AG10803 (cell line): ENCODE measurements at regions not wholly inside any gene's neighbourhood (a gene's known extent, or its start where the extent isn't known, plus 50 kb on each side); places are given as distances from the start of the nearest gene placed in this dataset.

Source experiments
- DNase-seq: peaks from one replicate; pipeline ENCODE4 v3.0.0; 2010; ENCODE audit warnings: low read depth
- H3K4me3 ChIP-seq: 2 replicates; pipeline ENCODE4 v1.5.1; 2011; ENCODE audit warnings: mild to moderate bottlenecking, low read length, control low read depth
- TF ChIP-seq, protein P1 (sequence below): conservative IDR thresholded peaks from 2 replicates; pipeline ENCODE4 v1.5.1; 2011; ENCODE audit warnings: mild to moderate bottlenecking, low read length, control low read depth, inconsistent platforms

DNA sequence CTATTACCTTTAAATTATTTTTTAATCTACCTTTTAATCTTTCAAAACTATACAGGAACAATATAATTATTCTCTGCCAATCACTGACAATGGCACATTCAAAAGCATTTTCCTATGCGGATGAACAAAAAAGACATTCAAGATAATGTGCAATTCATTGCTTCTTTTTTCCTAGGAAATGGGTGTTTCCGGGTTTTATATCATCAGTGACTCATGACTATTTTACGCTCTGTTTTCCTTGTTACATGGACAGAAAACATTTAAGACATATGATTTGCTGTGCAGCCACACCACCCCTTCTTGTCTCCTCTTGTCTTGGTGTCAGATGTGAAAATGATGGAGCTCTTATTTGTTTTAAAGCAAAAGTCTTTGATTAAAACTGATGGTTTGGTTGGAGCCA is 184.7 kb upstream of the LINC00305 start:
- TF ChIP-seq, protein P1, sequence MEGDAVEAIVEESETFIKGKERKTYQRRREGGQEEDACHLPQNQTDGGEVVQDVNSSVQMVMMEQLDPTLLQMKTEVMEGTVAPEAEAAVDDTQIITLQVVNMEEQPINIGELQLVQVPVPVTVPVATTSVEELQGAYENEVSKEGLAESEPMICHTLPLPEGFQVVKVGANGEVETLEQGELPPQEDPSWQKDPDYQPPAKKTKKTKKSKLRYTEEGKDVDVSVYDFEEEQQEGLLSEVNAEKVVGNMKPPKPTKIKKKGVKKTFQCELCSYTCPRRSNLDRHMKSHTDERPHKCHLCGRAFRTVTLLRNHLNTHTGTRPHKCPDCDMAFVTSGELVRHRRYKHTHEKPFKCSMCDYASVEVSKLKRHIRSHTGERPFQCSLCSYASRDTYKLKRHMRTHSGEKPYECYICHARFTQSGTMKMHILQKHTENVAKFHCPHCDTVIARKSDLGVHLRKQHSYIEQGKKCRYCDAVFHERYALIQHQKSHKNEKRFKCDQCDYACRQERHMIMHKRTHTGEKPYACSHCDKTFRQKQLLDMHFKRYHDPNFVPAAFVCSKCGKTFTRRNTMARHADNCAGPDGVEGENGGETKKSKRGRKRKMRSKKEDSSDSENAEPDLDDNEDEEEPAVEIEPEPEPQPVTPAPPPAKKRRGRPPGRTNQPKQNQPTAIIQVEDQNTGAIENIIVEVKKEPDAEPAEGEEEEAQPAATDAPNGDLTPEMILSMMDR: no peak
- no peak for DNase-seq
- H3K4me3 ChIP-seq: no peak overlapping the region

DNA sequence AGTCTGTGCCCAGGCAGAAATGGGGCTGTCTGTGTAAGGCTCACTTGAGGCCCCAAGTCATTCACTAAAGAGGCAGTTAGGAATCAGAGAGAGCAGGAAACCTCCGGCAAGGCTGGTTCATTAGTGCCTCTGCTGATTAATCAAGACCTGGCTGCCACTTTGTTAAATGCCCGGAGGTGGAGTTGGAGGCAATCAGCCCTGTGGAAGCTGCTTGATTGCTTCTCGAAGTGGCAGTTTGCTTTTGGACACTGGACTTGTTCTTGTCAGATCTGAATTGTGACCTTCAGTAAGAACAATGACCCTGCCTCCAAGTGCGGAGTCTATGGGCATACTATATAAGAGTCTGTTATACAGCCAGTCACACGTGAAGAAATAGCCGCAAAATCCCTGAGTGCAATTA is 183.9 kb upstream of the LINC00305 start:
- TF ChIP-seq, protein P1: no peak
- no peak for DNase-seq
- no peak overlapping the region for H3K4me3 ChIP-seq

DNA sequence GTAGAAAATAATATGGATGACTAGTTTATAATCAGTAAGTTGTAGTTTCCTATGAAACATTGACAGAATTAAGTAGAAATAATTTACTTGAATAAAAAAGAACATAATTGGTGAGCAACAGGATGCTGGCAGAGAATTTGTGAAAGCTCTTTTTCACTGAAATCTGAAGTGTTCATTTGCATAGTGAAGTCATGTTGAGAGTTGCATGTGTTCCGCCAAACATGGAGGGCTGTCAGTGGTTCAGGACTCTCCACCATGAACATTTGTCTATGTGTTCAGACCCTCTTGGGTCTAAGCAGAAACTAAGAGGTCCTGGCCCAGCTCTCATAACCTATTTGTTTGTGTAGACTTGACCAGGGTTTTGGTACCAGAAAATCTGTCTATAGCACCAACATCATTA is 182.5 kb upstream of the LINC00305 start:
- no peak for DNase-seq
- TF ChIP-seq, protein P1: no peak
- H3K4me3 ChIP-seq: no peak overlapping the region

DNA sequence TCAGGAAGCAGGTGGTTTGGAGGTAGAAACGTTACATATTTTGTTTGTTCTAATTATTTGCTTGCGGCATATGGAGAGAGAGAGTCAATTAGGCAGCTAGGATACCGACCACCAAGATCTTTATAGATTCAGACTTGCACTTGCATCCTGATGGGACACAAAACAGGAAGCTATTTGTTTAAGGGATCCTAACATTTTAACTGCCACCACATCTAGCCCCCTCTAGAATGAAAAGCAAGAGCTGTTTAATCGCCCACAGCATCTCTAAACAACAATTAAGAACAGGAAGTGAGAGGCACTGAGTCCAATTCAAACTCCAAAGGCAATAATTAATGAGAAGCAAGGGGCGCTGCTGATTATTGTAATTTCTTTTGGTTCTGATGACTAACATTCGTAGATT is 182.0 kb upstream of the LINC00305 start:
- DNase-seq: no peak
- TF ChIP-seq, protein P1: no peak
- H3K4me3 ChIP-seq: no peak overlapping the region

DNA sequence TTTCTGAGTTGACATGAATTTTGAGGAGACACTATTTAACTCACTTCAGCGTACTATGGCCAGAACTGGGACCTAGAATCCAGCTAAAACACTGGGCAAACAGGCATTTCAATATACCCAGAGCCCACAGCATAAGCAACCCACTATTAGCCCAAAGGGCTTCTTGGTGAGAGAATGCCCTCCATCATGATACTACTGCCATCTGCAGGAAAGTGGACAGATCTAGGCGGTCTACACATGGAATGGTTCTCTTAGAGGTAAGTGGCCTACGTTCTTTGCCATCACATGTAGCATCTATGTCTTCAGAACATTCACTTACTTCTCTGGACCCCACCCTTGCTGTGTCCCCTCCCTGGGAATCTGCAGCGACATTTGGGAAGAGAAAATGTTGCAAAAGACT is 181.3 kb upstream of the LINC00305 start:
- TF ChIP-seq, protein P1: no peak
- DNase-seq: no peak
- no peak overlapping the region for H3K4me3 ChIP-seq

DNA sequence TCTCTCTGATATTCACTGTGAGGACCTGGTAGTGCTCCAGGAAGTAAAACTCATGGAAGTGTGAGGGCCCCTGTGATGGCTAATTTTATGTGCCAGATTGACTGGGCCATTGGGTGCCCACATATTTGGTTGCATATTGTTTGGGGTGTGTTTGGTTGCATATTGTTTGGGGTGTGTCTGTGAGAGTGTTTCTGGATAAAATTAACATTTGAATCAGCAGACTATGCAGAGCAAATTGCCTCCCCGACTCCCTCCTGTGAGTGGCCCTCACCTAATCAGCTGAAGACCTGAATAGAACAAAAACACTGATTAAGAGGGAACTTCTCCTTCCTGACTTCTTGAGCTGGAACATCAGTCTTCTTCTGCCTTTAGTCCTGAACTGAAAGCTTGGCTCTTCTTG is 173.3 kb upstream of the LINC00305 start:
- no peak overlapping the region for H3K4me3 ChIP-seq
- DNase-seq: no peak
- TF ChIP-seq, protein P1: no peak

DNA sequence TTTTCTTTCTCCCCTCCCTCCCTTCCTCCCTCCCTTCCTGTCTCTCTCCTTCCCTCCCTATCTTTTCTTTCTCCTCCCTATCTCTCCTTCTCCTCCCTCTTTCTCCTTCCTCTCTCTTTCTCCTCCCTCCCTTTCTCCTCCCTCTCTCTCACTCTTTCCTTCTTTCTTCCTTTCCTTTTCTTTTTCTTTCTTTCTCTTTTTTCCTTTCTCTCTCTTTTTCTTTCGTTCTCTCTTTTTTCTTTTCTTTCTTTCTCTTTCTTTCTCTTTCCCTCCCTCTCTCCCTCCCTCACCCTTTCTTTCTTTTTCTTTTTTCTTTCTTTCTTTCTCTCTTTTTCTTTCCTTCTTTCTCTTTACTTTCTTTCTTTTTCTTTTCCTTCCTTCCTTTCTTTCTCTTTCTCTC is 169.7 kb upstream of the LINC00305 start:
- TF ChIP-seq, protein P1: no peak
- DNase-seq: no peak
- no peak overlapping the region for H3K4me3 ChIP-seq
